GM21786 (cell line): ENCODE measurements at regions not wholly inside any gene's neighbourhood (a gene's known extent, or its start where the extent isn't known, plus 50 kb on each side); places are given as distances from the start of the nearest gene placed in this dataset.

Experiments used
- ATAC-seq: cut with Tn5 transposase; IDR thresholded peaks from one replicate; pipeline ENCODE4 v1.9.1; 2021; ENCODE audit not compliant: unreplicated experiment

DNA sequence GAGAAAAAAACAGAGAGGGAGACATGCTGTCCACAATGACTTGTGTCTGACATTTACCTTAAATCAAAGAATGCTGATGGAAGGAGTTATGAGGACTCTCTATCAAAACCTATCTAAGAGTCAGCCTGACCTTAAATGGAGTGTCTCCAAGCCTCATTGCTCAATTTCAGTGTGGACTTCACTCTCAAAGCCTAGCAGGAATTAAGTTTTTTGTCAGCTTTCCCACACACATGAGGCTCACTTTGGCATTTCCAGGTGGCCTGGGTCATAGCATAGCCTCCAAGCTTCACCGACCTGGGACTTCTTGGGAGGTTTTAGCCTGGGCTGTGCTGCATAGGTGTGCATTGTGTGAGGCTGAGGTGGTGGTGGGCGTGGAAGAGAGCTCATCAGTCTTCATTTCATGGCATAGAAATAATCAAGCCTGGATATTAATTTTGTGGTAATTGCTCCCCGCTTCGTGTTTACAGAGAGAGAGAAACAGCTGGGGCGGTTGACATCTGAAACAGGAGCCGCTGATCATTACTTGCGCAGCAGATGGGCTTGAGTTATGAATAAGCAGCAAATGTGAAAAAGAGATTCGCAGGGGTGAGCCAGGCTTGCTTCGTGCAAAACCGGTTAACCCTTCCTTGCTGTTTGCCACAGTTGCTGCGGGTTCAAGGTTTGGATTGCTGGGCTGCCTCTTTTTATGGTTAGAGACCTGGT is 647.8 kb downstream of the INHBA start:
- no peak for ATAC-seq

DNA sequence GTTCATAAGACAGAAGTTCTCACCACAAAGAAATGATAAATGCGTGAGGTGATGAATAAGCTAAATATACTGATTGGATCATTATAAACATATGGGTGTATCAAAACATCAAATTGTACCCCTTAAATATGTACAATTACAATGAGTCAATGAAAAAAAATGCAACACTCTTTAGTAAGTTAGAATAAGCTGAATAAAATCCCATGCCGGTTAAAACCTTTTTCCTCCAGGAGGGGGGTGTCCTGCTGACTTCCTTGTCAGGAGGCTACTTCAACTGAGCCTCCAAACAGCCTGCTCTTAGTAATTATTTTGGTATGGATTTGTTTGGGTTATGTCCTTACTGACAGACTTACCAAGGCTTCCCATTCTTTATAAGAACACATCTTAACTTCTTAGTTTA is 649.1 kb downstream of the INHBA start:
- ATAC-seq: no peak

DNA sequence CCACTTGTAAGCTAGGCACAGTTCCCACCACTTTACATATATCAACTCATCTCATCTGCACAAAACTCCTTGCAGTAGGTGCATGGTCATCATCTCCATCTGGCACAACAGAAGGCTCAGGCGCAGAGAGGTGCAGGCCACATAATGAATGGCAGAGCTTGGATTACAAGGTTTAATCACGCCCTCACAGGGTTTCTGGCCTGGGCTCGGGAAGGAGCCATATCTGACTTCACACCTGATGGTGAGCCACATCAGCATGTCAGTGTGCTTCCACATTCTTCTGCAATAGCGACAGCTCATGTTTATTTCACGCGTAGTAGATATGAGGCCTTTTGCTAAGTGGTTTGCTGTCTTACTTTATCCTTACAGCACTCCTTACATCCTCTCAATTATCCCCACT is 650.2 kb downstream of the INHBA start:
- ATAC-seq: no peak

DNA sequence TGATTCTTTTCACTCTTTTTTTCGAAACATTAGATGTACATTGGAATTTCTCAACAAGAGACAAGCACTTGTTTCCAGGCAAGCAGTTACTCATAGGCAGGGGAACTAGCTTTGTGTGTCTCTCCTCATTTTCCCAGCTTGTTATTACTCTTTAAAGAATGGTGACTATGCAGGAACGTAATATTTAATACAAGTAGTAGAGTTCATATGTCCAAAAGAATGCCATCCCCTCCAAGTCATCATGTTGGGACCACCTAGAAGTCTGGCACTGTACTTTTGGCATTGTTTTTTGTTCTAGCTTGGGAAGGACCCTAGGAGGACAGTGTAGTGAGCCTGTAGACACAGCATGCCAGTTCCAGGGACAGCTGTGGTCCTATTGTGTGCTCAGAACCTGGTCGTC is 650.7 kb downstream of the INHBA start:
- ATAC-seq: no peak

DNA sequence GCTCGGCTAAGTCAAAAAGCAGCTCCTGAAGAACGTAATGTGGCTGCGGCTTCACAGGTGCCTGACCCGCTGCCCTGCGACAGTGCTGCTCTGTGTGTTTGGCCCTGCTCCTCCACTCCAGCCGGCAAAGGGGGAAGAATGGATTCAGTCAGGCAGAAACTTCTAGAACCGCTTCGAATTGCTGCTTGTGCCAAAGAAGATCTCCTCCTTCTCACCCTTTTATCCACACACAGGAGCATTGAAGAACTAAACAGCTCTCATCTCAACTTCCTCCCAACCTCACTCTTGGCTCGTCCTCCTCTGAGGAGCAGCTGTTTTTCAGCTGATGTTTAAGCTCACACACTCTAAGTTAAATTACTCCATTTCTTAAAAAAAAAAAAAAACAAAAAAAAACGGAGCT is 651.4 kb downstream of the INHBA start:
- no peak for ATAC-seq

DNA sequence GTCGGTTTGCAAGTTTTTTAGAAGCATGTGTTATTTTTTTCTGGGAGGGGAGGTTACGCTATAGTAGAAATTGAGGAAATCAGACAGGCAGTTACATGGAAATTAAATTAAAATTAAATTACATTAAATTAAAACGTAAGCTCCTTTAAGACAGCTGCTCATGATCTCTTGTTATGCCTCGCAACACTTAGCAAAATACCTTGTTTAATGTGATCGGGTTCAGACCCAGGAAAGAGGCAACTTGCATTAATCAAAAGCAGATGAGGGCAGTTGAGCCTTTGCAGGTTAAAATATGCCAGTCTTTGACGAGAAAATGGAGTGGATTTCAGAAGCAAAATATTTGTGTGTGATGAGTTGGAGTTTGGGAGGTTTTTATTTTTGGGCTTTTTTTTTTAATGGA is 651.8 kb downstream of the INHBA start:
- no peak for ATAC-seq

DNA sequence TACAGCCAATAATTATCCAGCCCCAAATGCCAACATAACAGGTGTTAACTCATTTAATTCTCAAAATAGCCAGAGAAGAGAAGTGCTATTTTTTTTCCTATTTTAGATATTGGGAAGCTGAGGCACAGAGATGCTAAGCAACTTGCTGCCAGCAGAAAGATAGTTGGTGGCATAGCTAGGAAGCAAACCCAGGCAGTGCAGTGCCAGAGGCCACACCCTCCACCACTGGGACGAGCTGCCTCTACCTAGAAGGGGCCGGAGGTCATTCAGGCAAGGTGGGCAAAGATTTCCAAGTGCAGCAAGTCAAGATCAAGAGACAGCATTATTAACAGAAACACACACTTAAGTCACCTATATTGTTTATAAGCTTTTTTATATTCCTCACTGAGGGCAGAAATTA is 654.1 kb downstream of the INHBA start:
- no peak for ATAC-seq

DNA sequence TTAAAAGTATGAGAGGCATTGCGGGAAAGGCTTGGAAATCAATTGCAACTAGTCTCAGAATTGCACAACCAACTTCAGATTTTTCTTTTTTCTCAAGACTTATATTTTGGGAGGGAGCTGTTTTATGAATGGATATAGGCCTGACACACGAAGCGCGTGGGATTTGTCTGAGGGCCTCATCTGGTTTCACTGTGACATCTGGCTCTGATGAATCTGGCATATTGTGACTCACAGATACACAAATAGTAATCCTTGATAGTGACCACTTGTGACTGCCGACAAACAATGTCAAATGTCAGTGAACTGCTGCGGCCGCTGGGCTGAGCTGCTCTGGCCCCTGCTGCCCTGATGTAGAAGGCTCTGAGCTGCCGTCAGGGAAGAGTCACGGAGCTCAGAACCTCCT is 655.1 kb downstream of the INHBA start:
- ATAC-seq: no peak

DNA sequence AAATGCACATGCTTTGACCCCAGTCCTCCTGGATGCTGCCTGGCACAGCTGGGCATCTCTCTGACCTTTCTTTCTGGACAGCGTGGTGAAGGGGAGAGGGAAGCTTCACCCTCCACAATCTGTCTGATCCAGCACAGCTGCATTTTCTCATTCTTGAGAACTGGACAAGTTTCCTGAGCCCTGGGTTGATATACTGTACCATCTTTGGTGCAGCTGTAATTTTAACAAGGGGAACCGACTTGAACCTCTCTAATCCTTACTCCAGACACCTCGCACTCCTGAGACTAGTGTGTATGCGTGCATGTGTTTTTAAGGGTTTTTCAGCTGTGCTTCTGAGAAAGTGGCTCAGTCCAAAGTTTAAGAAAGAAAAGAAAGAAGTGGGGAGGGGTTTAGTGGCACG is 655.7 kb downstream of the INHBA start:
- no peak for ATAC-seq

DNA sequence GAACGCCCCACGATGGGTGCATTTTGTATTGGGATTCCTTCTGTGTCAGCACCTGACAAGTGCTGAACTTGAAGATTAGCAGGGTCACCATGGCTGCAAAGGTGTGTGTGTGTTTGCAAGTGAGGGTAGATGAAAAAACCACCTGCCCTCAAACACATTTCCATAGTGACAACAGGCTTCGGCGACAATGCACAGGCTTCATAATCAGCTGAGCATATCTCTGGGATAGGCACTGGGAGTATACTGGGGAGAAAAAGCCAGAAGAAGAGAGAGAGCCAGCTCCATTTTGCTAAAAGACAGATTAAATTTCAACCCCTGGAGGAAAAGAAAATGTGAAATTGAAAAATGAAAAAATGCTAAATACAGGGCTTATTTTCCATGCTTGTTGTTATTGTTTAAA is 656.1 kb downstream of the INHBA start:
- no peak for ATAC-seq

DNA sequence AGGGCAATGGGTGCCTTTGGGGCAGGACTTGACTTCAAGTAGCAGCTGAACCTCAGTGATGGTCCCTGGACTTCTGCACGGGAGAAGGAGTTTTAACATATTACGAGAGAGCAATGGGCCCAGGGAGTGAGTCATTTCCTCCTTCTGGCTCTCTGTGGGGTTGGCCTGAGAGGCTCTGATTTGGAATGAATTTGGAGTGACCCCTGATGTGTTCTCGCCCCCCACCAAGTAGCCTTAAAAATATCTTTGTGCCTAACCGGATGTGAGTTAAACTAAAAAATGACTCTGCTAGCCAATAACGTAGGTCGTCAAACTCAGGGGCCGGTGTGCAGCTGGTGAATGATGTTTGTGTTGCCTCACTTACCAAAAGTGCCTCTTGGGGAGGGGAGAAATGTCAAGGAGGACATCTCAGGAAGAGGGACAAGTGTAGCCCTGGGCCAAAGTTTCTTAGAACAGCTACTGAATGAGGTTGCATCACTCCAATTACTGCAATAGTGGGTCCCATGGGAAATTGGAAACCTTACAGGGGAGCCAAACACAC is 656.6 kb downstream of the INHBA start:
- ATAC-seq: no peak

DNA sequence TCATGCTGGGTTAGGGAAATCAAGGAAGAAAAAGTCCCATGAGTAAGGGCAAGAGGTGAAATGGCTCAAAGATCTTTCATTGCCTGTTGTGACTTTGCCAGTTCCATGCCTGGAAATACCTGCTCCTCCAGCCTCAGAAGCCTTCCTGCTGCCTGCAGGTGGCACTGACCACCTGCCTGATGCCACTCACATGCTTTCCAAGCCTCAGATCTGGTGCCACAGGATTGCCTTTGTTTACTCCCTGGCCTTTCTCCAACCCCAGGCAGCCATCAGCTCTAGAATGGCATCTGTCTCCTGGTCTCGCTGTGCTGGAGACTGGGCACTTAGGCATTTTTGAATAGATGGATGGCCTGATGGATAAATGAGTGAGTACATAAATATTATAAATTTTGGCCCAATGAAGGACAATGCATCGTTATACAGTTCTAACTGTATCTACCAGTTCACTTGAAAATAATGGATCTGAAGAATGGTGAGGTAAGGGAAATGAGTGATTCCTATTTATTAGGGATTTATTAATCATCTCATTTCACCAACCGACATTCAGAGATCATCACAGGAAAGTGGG is 657.2 kb downstream of the INHBA start:
- ATAC-seq: no peak

DNA sequence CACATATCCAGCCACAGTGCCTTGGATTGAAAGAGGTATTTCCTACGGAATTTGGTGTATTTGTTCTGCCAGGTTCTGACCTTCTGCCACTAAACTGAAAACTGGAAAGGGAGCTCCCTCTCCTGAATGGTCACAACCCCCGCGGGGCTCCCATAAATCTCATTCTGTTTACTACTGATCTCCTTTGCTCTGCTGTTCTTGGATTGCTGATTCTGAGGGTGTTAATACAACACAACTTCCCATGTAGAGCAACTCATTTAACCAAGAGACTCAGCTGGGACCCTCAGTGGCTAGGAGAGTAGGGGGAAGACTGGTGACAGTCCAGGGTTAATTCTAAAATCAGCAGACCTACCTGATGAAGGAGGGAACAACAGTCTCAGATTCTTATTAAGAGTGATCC is 662.9 kb downstream of the INHBA start:
- no peak for ATAC-seq

DNA sequence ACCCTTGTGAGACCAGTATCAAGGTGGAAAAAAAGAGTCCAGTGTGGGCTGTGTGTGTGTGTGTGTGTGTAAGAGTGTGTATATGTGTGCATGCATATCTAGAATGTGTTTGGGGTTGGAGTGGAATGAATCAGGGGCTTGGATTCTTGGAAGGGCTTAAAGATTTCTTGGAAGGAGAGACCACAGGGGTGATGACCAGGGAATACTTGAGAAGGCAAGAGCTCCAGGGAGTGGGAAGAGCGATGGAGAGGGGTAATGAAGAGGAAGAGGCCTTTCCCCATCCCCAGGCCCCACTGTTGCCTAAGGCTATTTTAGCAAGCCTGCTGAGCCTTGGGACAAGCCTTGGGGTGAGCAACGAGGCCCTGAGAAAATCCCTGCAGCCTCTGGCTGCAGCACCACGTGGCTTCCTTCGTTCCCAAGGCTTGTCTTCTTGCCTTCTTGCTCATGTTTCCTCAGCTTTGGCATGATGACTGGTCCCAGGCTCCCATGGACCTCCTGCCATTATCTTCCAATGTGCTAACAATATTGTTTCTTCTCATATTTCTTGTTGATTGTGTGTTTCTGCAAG is 663.4 kb downstream of the INHBA start:
- no peak for ATAC-seq

DNA sequence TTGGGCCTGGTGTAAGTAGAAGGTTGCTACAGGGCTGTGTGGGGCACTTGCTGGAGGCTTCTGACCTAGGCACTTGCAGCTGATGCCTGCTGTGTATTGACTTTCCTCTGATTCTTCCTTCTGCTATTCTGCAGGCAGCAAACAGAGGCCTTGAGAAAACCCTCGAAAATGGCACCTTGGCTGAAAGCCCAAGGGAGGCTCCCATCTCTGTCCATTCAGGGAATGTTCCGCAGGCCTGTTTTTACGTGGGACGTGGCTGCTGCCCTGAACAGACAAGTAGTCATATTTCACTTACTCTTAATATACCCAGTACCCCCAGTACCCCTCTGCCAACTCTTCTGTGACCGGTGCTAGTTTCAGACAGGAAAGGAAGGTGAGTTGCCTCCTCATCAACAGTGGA is 664.7 kb downstream of the INHBA start:
- ATAC-seq: no peak

DNA sequence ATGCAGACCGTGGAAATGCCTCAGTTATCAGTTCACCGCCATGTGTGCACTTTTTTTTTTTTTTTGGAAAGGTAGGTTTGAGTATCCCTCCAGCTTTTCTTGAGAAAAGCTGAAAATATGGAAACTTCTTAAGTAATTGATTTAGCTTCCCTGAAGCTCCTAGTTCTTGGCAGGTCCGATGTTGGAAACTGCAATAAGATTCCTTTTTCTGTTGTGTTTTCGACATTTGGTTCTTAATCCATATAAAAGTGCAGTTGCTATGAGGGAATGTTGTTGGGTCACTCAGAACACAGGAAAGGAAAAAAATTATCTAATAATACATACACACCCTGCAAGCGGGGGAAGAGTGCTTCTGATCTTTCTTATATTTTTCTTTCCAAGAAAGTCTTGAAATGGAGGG is 665.2 kb downstream of the INHBA start:
- no peak for ATAC-seq

DNA sequence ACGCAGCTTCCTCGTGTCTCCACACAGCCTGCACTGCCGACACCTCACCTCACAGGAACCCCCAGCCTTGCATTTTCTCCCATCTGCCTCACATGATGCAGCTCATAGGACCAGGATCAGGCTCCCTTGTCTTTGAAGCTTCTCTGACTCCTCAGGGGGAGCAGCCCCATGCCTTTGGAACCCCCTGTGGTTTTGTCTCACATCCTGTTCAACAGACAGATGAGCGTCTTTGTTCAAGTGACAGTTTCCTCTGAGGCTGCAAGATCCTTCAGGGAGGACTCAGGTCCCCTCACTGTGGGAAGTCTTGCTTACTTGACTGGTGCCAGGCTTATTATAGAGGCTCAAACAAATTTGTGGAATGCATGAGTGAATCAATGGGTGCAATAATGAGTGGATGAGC is 667.1 kb downstream of the INHBA start:
- ATAC-seq: no peak

DNA sequence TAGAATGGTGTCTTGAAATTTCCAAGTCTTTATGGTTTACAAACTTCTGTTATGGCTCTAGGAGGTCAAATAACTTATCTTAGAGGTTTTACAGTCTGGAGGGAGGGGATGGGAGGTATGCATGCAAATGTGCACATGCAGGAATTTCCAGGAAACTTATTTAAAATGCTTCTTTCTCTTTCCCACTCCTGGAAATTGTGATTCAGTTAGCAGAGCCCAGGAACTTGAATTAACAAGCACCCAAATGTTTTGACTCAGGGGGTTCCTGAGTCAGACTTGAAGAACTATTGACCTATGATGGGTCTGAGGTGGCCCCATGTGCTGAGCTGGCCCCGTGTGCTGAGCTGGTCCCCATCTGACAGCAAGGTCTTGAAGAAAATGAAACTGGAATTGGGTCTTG is 669.4 kb downstream of the INHBA start:
- no peak for ATAC-seq

DNA sequence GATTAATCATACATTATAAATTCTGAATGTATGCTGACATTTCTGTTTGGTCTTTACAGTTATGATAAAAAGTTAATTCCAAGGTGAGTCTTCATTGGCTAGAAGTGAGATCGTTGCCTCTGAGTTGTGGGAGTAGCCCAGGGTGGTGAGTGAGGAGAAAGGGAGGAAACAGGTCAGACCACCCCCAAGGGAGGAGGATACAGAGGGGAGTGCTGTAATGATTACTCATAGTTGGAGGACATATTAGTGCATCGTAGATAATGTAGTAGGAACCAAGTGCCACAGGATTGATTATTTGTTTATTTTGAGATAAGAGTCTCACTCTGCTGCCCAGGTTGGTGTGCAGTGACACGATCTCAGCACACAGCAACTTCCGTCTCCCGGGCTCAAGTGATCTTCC is 672.2 kb downstream of the INHBA start:
- no peak for ATAC-seq

DNA sequence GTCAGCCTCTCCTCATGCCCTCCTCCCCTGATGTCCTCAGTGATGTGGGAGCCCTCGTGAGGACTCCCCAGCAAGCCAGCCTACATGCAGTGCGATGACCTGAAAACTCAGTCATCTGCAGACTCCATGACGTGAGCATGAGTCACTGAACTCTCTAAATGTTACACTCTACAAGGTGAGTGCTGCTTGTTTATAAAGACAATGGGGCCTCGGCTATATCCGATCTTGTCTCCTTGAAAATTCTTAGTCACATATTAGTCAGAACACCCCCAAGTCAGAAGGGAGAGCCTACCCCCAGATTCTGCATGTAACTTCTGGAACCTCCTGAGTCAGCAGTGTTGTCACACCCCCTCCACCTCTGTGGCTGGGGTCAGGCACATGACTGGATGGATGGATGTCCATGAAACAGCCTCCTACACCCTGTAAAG is 673.8 kb downstream of the INHBA start:
- no peak for ATAC-seq

DNA sequence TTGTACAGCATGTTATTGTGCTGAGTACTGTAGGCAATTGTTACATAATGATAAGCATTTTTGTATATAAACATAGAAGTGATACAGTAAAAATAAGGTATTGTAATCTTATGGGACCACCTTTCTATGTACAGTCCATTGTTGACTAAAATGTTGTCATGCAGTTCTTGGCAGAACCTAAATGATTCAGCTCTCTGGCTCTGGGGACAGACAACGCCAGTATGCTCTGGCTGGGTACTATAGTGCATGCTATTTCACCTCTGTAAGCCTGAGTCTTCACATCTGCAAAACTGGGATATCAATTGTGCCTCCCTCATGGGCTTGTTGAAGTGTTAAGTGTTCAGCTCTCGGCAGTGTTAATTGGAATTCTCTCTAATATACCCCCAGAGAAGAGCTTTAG is 674.3 kb downstream of the INHBA start:
- ATAC-seq: no peak

DNA sequence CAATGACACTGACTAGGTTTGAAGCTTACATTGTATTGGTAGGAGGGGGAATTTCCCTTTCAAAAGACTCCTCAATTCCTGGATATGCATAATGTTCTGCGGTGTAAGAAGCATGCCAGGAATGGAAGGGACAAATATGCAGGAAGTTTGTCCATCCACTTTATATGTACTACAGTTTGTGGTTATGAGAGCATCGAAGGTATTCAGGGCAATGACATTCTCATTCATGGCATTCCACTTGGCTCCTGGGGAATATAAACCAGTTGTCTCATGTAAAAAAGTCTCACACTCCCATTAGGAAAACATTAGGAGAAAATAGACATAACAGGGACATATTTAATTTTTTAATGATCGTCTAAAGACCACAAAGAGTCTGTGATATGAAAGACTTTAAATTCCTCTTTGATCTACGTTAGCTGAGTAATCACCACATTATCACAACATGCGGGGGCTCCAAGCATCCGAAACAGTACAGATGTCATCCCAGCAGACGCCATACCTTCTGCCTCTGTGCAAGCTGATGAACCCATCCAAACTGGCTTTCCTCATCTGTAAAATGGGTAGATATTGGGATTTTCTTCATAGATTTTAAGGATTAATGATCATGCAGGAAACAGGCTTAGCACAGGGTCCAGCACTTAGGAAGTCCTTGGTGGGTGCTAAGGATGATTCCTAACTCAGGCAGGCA is 675.3 kb downstream of the INHBA start:
- no peak for ATAC-seq
